SH-SY5Y (cell line): ENCODE measurements at regions not wholly inside any gene's neighbourhood (a gene's known extent, or its start where the extent isn't known, plus 50 kb on each side); places are given as distances from the start of the nearest gene placed in this dataset.

Source experiments
- GATA2 ChIP-seq: IDR thresholded peaks from 2 replicates; pipeline ENCODE4 v1.6.1; 2011; ENCODE audit warnings: mild to moderate bottlenecking, low read depth, low read length
- GATA3 ChIP-seq: IDR thresholded peaks from 2 replicates; pipeline ENCODE4 v1.6.1; 2011; ENCODE audit warnings: low read depth, mild to moderate bottlenecking, low read length, moderate library complexity

DNA sequence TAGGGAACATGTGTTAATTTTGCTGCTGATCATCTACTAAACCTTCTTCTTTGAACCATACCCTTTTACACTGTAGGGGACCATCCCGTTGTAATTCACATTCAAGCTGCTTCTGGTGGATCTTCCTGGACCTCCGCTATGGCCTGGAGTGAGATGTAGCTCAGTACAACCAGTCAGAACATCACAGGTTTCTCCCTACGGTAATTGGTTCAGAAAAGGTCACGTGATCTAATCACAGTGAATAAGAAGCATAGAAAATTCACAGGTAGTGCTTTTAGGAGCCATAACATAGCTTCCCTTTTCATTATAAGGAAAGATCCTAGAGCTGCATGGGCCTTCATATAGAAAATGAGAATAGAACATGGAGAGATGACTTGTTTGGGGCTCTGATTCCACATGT is 320.8 kb upstream of the PDZRN3 start:
- TF ChIP-seq GATA3 = no peak
- no peak for TF ChIP-seq GATA2
